Calu3 (cell line): ENCODE measurements at regions not wholly inside any gene's neighbourhood (a gene's known extent, or its start where the extent isn't known, plus 50 kb on each side); places are given as distances from the start of the nearest gene placed in this dataset.

Experiments used
- BruUV-seq: library from RNA; stranded (reverse); fragments of 400-500 nt; replicated peaks from 2 replicates; lab custom pipeline; 2021; lab: Mats Ljungman, UMichigan
- CTCF ChIA-PET: fragments of 300-600 bp; sonication (Branson Sonifier 250); formaldehyde crosslinking; loops from one replicate; lab custom pipeline; 2022; ENCODE audit warnings: antibody characterized with exemption; lab: Charles Lee
- DNase-seq: peaks from one replicate; pipeline ENCODE4 v3.0.0; 2022
- H3K27ac Mint-ChIP-seq: one replicate; pipeline ENCODE4 v1.8.0; 2022; ENCODE audit warnings: mixed read lengths; ENCODE audit not compliant: unreplicated experiment
- H3K27me3 Mint-ChIP-seq: one replicate; pipeline ENCODE4 v1.8.0; 2022; ENCODE audit warnings: mixed read lengths; ENCODE audit not compliant: unreplicated experiment
- H3K36me3 Mint-ChIP-seq: one replicate; pipeline ENCODE4 v1.8.0; 2022; ENCODE audit warnings: mild to moderate bottlenecking, moderate library complexity, mixed read lengths; ENCODE audit not compliant: insufficient read depth, unreplicated experiment
- H3K4me1 Mint-ChIP-seq: one replicate; pipeline ENCODE4 v1.8.0; 2022; ENCODE audit warnings: mild to moderate bottlenecking, low read depth, mixed read lengths; ENCODE audit not compliant: unreplicated experiment
- H3K4me3 Mint-ChIP-seq: one replicate; pipeline ENCODE4 v1.8.0; 2022; ENCODE audit warnings: mild to moderate bottlenecking, low read depth, moderate library complexity, mixed read lengths; ENCODE audit not compliant: unreplicated experiment
- H3K9me3 Mint-ChIP-seq: one replicate; pipeline ENCODE4 v1.8.0; 2022; ENCODE audit warnings: low read depth, mixed read lengths; ENCODE audit not compliant: unreplicated experiment
- intact Hi-C: fragments of 100-400 bp; cut with micrococcal nuclease; formaldehyde crosslinking; loops from one replicate; pipeline ENCODE4 v1.10.0; 2022; ENCODE audit not compliant: unreplicated experiment
- TF ChIP-seq, protein P1 (sequence below): fragments of 200-600 bp; IDR thresholded peaks from one replicate; pipeline ENCODE4 v1.8.0; 2022; ENCODE audit warnings: antibody characterized with exemption; ENCODE audit not compliant: unreplicated experiment

DNA sequence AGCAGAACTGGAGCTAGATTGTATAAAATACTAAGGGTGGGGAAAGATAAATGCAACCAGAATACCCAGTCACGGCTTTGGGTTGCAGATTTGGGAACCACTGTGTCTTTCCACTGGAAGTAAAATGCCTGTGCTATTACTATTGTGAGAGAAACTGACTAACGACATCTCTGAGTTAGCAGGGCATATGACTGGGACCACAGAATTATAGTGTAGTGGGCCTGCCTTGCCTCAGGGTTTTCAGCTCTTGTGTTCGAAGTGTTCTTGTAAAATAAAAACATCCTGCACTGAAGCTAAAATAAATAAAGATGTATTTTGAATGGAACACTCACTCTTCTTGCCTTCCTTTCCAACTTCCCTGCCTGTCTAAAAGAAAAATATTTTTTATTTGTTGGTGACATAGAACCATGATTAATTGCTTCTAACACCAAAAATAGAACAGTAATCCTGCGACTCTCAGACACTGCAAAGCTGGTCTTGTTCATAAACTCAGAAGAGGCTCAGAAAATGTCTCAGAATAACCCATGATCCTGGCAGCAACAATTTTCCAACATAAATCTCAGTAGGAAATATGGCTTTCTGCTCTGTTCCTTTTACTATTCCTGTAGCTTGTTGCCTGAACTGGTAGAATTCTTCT lies 104.2 kb downstream of the FAM47B start:
- TF ChIP-seq, protein P1, sequence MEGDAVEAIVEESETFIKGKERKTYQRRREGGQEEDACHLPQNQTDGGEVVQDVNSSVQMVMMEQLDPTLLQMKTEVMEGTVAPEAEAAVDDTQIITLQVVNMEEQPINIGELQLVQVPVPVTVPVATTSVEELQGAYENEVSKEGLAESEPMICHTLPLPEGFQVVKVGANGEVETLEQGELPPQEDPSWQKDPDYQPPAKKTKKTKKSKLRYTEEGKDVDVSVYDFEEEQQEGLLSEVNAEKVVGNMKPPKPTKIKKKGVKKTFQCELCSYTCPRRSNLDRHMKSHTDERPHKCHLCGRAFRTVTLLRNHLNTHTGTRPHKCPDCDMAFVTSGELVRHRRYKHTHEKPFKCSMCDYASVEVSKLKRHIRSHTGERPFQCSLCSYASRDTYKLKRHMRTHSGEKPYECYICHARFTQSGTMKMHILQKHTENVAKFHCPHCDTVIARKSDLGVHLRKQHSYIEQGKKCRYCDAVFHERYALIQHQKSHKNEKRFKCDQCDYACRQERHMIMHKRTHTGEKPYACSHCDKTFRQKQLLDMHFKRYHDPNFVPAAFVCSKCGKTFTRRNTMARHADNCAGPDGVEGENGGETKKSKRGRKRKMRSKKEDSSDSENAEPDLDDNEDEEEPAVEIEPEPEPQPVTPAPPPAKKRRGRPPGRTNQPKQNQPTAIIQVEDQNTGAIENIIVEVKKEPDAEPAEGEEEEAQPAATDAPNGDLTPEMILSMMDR = no peak
- Mint-ChIP-seq H3K4me1 (no peaks in the 10 kb centered on the region), H3K27ac (no peak overlapping the region), H3K27me3 (no peaks in the 10 kb centered on the region), H3K36me3 (no peaks in the 10 kb centered on the region), H3K4me3 (no peak overlapping the region), H3K9me3 (no peaks in the 10 kb centered on the region)
- no TSS peak for BruUV-seq
- CTCF ChIA-PET = no interaction called here
- no peak for DNase-seq
- intact Hi-C loops = no loop called here

DNA sequence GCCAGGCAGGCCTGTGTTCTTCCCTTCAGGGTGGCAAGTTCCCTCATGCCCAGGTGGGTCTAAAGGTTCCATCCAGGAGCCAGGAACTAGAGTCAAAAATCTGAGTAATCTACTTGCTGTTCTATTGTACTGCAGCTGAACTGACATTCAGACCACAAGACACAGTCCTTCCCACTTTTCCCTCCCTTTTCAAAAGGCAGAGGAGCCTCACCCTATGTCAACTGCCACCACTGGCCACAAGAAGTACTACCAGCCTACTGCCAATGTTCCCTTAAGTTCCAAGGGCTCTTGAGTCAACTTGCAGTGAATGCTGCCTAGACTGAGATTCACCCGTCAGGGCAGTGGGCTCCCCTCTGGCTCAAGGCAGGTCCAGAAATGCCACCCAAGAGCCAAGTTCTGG lies 133.5 kb downstream of the FAM47B start:
- intact Hi-C loops = no loop called here
- CTCF ChIA-PET = no interaction called here
- BruUV-seq = no TSS peak
- H3K4me1 Mint-ChIP-seq = no peaks in the 10 kb centered on the region
- TF ChIP-seq, protein P1 = no peak
- H3K36me3 Mint-ChIP-seq = no peaks in the 10 kb centered on the region
- peaks cover 5% of the 10 kb centered on the region for H3K9me3 Mint-ChIP-seq
- no peak for DNase-seq
- no peak overlapping the region for H3K27ac Mint-ChIP-seq
- no peak overlapping the region for H3K4me3 Mint-ChIP-seq
- H3K27me3 Mint-ChIP-seq = no peaks in the 10 kb centered on the region

DNA sequence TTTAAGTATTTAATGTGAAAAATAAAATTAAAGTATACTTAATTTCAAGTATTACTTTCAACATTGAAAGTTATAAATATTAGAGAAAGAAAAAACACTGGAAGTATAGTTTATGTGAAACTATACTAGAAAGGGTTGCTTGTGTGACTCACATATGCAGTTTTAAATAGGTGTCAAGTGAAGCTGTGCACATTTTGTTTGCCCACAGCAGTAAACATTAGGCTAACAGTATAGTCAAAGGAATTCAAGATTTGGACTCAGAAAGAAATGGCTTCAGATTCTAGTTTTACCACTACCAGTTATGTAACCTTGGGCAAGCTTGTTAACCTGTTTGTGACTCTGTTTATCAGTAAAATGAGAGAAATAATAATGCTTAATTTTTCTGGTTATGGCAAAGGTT lies 148.2 kb downstream of the FAM47B start:
- Mint-ChIP-seq H3K4me1 (no peaks in the 10 kb centered on the region), H3K36me3 (no peaks in the 10 kb centered on the region), H3K27me3 (no peaks in the 10 kb centered on the region), H3K9me3 (no peaks in the 10 kb centered on the region), H3K27ac (no peak overlapping the region), H3K4me3 (no peak overlapping the region)
- CTCF ChIA-PET = no interaction called here
- intact Hi-C loops = loop anchor here (10.0 kb wide), 1 partner anchor 176 kb away; no protein-coding TSS in a partner anchor
- TF ChIP-seq, protein P1 = no peak
- no TSS peak for BruUV-seq
- DNase-seq = no peak

DNA sequence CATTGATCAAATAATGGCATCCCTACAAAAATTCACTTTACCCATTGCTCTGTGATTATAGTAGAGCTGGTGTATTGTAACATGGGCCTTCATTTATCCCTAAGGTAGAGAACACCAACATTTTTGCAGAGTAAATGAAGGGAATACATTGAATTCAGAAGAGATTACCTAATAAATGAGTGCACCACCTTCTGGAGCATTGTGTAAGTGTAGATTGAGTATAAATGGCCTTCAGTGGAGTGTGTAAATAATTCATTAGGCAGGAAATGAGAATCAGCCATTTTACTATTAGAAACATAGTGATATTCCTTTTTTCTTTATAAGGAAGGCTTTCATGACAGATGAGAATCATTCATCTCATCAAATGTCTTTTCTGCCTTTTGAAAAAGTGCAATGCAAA lies 155.8 kb downstream of the FAM47B start:
- H3K36me3 Mint-ChIP-seq = no peaks in the 10 kb centered on the region
- no TSS peak for BruUV-seq
- TF ChIP-seq, protein P1 = no peak
- DNase-seq = no peak
- no peaks in the 10 kb centered on the region for H3K9me3 Mint-ChIP-seq
- H3K27me3 Mint-ChIP-seq = no peaks in the 10 kb centered on the region
- CTCF ChIA-PET = no interaction called here
- intact Hi-C loops = loop anchor here (10.0 kb wide), 1 partner anchor 184 kb away; no protein-coding TSS in a partner anchor
- no peak overlapping the region for H3K4me3 Mint-ChIP-seq
- H3K27ac Mint-ChIP-seq = no peak overlapping the region
- H3K4me1 Mint-ChIP-seq = no peaks in the 10 kb centered on the region
